ENCODE measurements at regions not wholly inside any gene's neighbourhood (a gene's known extent, or its start where the extent isn't known, plus 50 kb on each side); places are given as distances from the start of the nearest gene placed in this dataset.

- TF ChIP-seq CTCF (IDR thresholded peaks at IDR 0.05), result no peak
- no peak for TF ChIP-seq POLR2A (IDR thresholded peaks at IDR 0.05)
Observed at GRCh38 chr4:154911608-154912098, 130.6 kb downstream of the RBM46 start.
